Neural progenitor cell (in vitro differentiated cells): ENCODE measurements at regions not wholly inside any gene's neighbourhood (a gene's known extent, or its start where the extent isn't known, plus 50 kb on each side); places are given as distances from the start of the nearest gene placed in this dataset.

Experiments used
- DNase-seq: peaks from one replicate; pipeline ENCODE4 v3.0.0-alpha.2; 2016; ENCODE audit warnings: low spot score
- H2AFZ ChIP-seq: fragments of 200-600 bp; sonication (generic); replicated peaks from 2 replicates; pipeline ENCODE4 v1.6.1; 2016; ENCODE audit warnings: antibody characterized with exemption
- H3F3A ChIP-seq: fragments of 200-600 bp; sonication (generic); 2 replicates; pipeline ENCODE4 v1.6.1; 2016; ENCODE audit warnings: antibody characterized with exemption, low read depth
- H3K27ac ChIP-seq: fragments of 200-600 bp; sonication (generic); 2 replicates; pipeline ENCODE4 v1.5.1; 2016; ENCODE audit warnings: mild to moderate bottlenecking
- H3K27me3 ChIP-seq: fragments of 200-600 bp; sonication (generic); 2 replicates; pipeline ENCODE4 v1.6.1; 2016; ENCODE audit warnings: mild to moderate bottlenecking, moderate library complexity
- H3K36me3 ChIP-seq: fragments of 200-600 bp; sonication (generic); 2 replicates; pipeline ENCODE4 v1.5.1; 2016
- H3K4me1 ChIP-seq: fragments of 200-600 bp; sonication (generic); 2 replicates; pipeline ENCODE4 v1.6.1; 2016; ENCODE audit warnings: mixed run types
- H3K4me2 ChIP-seq: fragments of 200-600 bp; sonication (generic); 2 replicates; pipeline ENCODE4 v1.6.1; 2016
- H3K4me3 ChIP-seq: fragments of 200-600 bp; sonication (generic); 2 replicates; pipeline ENCODE4 v1.5.1; 2016
- H3K79me2 ChIP-seq: fragments of 200-600 bp; sonication (generic); 2 replicates; pipeline ENCODE4 v1.6.1; 2016; ENCODE audit warnings: low read depth
- H3K9ac ChIP-seq: fragments of 200-600 bp; sonication (generic); 2 replicates; pipeline ENCODE4 v1.6.1; 2016
- H3K9me3 ChIP-seq: fragments of 200-600 bp; sonication (generic); 2 replicates; pipeline ENCODE4 v1.5.1; 2016; ENCODE audit warnings: low read depth
- H4K20me1 ChIP-seq: fragments of 200-600 bp; sonication (generic); 2 replicates; pipeline ENCODE4 v1.6.1; 2016; ENCODE audit warnings: low read depth
- H3K27ac Mint-ChIP-seq: 3 replicates; pipeline ENCODE4 v1.8.0; 2021; ENCODE audit warnings: mixed read lengths
- H3K27me3 Mint-ChIP-seq: 2 replicates; pipeline ENCODE4 v1.8.0; 2022; ENCODE audit warnings: low read depth, mild to moderate bottlenecking, inconsistent platforms, moderate library complexity, mixed read lengths; ENCODE audit not compliant: insufficient read depth
- H3K36me3 Mint-ChIP-seq: 3 replicates; pipeline ENCODE4 v1.8.0; 2021; ENCODE audit warnings: mixed read lengths
- H3K4me1 Mint-ChIP-seq: 3 replicates; pipeline ENCODE4 v1.8.0; 2021; ENCODE audit warnings: mixed read lengths
- H3K4me3 Mint-ChIP-seq: 3 replicates; pipeline ENCODE4 v1.8.0; 2021; ENCODE audit warnings: mild to moderate bottlenecking, moderate library complexity, mixed read lengths
- H3K9me3 Mint-ChIP-seq: 3 replicates; pipeline ENCODE4 v1.8.0; 2020; ENCODE audit warnings: mixed read lengths
- EZH2 ChIP-seq: fragments of 200-600 bp; sonication (generic); IDR thresholded peaks from 2 replicates; pipeline ENCODE4 v1.6.1; 2017; ENCODE audit warnings: antibody characterized with exemption, mild to moderate bottlenecking, moderate library complexity
- EZH2phosphoT487 ChIP-seq: fragments of 200-600 bp; sonication (generic); IDR thresholded peaks from 2 replicates; pipeline ENCODE4 v1.6.1; 2017; ENCODE audit warnings: antibody characterized with exemption
- TF ChIP-seq, protein P1 (sequence below): fragments of 200-600 bp; sonication (generic); IDR thresholded peaks from 2 replicates; pipeline ENCODE4 v1.5.1; 2017; ENCODE audit warnings: antibody characterized with exemption, mild to moderate bottlenecking

DNA sequence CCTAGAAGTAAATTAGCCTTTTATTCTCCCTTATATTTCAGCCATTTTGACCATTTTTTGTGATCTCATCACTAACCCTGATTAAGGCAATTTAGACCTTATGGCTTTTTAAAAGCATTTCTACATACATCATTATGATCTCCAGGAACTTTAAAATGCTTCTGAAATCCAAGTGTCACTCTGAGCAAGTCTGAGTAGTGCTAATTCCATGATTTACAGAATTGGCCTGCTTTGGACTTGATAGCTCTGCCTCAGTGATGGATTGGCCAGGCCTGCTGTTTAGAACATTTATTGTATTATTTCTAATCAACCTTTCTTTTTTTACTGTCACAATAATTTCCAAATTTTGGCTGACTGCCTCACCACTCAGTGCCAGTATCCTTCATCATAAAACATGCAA, 116.4 kb downstream of the KCNA4 start:
- H3K9me3 ChIP-seq = no peaks in the 10 kb centered on the region
- H3K4me2 ChIP-seq = no peak overlapping the region
- TF ChIP-seq, protein P1, sequence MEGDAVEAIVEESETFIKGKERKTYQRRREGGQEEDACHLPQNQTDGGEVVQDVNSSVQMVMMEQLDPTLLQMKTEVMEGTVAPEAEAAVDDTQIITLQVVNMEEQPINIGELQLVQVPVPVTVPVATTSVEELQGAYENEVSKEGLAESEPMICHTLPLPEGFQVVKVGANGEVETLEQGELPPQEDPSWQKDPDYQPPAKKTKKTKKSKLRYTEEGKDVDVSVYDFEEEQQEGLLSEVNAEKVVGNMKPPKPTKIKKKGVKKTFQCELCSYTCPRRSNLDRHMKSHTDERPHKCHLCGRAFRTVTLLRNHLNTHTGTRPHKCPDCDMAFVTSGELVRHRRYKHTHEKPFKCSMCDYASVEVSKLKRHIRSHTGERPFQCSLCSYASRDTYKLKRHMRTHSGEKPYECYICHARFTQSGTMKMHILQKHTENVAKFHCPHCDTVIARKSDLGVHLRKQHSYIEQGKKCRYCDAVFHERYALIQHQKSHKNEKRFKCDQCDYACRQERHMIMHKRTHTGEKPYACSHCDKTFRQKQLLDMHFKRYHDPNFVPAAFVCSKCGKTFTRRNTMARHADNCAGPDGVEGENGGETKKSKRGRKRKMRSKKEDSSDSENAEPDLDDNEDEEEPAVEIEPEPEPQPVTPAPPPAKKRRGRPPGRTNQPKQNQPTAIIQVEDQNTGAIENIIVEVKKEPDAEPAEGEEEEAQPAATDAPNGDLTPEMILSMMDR = no peak
- TF ChIP-seq EZH2 (no peak), EZH2phosphoT487 (no peak)
- Mint-ChIP-seq H3K4me3 (no peak overlapping the region), H3K9me3 (peaks cover 2% of the 10 kb centered on the region), H3K4me1 (no peaks in the 10 kb centered on the region), H3K27me3 (no peaks in the 10 kb centered on the region), H3K36me3 (no peaks in the 10 kb centered on the region), H3K27ac (no peak overlapping the region)
- no peak overlapping the region for H2AFZ ChIP-seq
- H3K9ac ChIP-seq = no peak overlapping the region
- no peaks in the 10 kb centered on the region for H3K36me3 ChIP-seq
- no peaks in the 10 kb centered on the region for H3K79me2 ChIP-seq
- no peak for DNase-seq
- H3K27ac ChIP-seq = no peak overlapping the region
- H3F3A ChIP-seq = no peaks in the 10 kb centered on the region
- no peaks in the 10 kb centered on the region for H3K27me3 ChIP-seq
- no peaks in the 10 kb centered on the region for H3K4me1 ChIP-seq
- no peaks in the 10 kb centered on the region for H4K20me1 ChIP-seq
- no peak overlapping the region for H3K4me3 ChIP-seq

DNA sequence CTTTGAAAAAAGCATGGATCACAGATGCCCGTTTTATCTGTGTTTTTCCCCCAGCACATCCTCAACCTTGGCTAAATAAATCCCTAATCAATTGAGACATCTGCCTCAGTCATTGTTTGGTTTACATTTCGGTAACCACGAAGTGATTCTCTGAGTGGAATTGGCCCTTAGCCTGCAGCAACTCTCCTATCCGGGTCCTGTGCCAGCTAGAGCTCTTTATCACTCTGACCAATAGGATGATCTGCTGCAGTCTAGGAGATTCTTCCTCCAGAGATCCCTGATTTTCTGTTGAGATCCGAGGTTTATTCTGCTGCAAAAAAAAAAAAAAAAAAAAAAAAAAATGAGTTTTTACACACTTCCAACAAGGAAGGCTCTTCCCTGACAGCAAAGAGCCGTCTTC, 137.3 kb downstream of the KCNA4 start:
- Mint-ChIP-seq H3K9me3 (no peaks in the 10 kb centered on the region), H3K27ac (no peak overlapping the region), H3K4me1 (no peaks in the 10 kb centered on the region), H3K27me3 (no peaks in the 10 kb centered on the region), H3K4me3 (no peak overlapping the region), H3K36me3 (no peaks in the 10 kb centered on the region)
- H3K36me3 ChIP-seq = peaks cover 5% of the 10 kb centered on the region
- peaks cover 19% of the 10 kb centered on the region for H3K9me3 ChIP-seq
- H3K27ac ChIP-seq = no peak overlapping the region
- H3K9ac ChIP-seq = no peak overlapping the region
- no peak overlapping the region for H3K4me2 ChIP-seq
- H2AFZ ChIP-seq = no peak overlapping the region
- TF ChIP-seq EZH2 (no peak), EZH2phosphoT487 (no peak)
- TF ChIP-seq, protein P1 = no peak
- H3K27me3 ChIP-seq = no peaks in the 10 kb centered on the region
- H3K4me1 ChIP-seq = no peaks in the 10 kb centered on the region
- no peaks in the 10 kb centered on the region for H4K20me1 ChIP-seq
- no peak for DNase-seq
- no peaks in the 10 kb centered on the region for H3K79me2 ChIP-seq
- no peak overlapping the region for H3K4me3 ChIP-seq
- H3F3A ChIP-seq = no peaks in the 10 kb centered on the region

DNA sequence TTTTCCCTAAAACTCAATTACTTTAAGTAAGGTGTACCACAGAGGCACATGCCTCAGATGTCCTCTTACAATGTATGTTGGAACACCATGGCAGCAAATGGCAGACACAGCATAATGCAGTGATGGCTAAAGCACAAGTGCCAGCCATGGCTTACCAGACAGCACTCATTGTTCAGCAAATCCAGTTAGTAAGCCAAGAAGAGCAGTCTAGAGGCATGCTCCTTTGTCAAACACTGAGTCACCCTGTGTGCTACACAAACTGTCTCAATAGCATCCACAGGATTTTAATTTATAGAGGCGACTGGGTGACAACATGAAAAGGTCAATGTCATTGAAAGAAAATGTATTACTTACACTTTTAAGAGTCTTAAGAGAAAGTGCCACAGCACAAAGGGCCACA, 140.6 kb downstream of the KCNA4 start:
- H4K20me1 ChIP-seq = no peaks in the 10 kb centered on the region
- no peaks in the 10 kb centered on the region for H3K27me3 ChIP-seq
- H3K4me3 ChIP-seq = no peak overlapping the region
- no peak overlapping the region for H2AFZ ChIP-seq
- H3K4me2 ChIP-seq = no peak overlapping the region
- Mint-ChIP-seq H3K27me3 (no peaks in the 10 kb centered on the region), H3K9me3 (no peaks in the 10 kb centered on the region), H3K36me3 (no peaks in the 10 kb centered on the region), H3K27ac (no peak overlapping the region), H3K4me3 (no peak overlapping the region), H3K4me1 (no peaks in the 10 kb centered on the region)
- DNase-seq = no peak
- H3K36me3 ChIP-seq = no peaks in the 10 kb centered on the region
- H3K27ac ChIP-seq = no peak overlapping the region
- no peaks in the 10 kb centered on the region for H3K79me2 ChIP-seq
- H3K9ac ChIP-seq = no peak overlapping the region
- no peaks in the 10 kb centered on the region for H3K9me3 ChIP-seq
- no peaks in the 10 kb centered on the region for H3K4me1 ChIP-seq
- H3F3A ChIP-seq = no peaks in the 10 kb centered on the region
- no peak for TF ChIP-seq EZH2
- TF ChIP-seq EZH2phosphoT487 = no peak
- TF ChIP-seq, protein P1 = no peak

DNA sequence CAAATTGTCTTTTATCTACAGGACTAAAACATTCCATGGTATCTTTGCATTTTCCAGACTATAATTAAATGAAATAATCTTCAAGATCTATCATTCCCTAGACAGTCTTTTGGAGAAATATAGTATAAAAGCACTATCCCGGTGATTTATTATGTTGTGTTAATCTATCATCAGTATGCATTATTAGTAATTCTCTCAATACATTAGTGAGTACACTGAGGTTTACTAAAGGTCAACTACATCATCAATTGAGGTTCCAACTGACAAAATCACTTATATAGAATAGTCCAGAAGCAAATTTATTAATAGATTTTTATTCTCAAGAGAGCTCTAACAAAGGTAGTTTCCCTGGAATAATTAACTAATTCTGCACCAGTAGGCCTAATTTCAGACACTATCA, 169.6 kb downstream of the KCNA4 start:
- Histone ChIP-seq H3K4me2 (no peak overlapping the region), H3K4me1 (no peaks in the 10 kb centered on the region), H2AFZ (no peak overlapping the region), H3K4me3 (no peak overlapping the region), H3K79me2 (no peaks in the 10 kb centered on the region), H3F3A (no peaks in the 10 kb centered on the region), H4K20me1 (no peaks in the 10 kb centered on the region), H3K9me3 (no peaks in the 10 kb centered on the region), H3K27ac (no peak overlapping the region), H3K27me3 (no peaks in the 10 kb centered on the region), H3K36me3 (peaks cover 4% of the 10 kb centered on the region), H3K9ac (no peak overlapping the region)
- Mint-ChIP-seq H3K4me1 (no peaks in the 10 kb centered on the region), H3K36me3 (no peaks in the 10 kb centered on the region), H3K9me3 (no peaks in the 10 kb centered on the region), H3K4me3 (no peak overlapping the region), H3K27ac (no peak overlapping the region), H3K27me3 (no peaks in the 10 kb centered on the region)
- no peak for TF ChIP-seq EZH2
- TF ChIP-seq, protein P1 = no peak
- no peak for TF ChIP-seq EZH2phosphoT487
- no peak for DNase-seq
